ENCODE measurements at regions not wholly inside any gene's neighbourhood (a gene's known extent, or its start where the extent isn't known, plus 50 kb on each side); places are given as distances from the start of the nearest gene placed in this dataset.

DNA sequence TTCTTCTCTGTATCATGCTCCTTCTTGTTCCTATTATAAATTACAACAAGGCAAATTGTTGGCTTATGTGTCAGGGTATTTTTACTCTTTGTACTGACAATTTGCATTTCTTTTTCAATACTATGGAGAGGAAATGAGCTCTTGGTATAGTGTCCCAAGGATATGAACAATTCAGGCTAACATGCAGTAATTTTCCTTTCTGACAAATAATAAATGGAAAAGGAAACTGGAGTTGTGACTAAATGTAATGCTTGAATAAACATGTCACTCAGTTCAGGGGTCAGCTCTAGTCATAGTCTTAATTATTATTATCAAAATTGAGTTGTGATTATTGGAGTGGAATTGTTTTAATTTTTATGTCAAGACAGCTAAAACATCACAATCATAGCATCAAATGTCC lies 256.0 kb upstream of the ZPLD1 start:
- H3K9ac ChIP-seq (ENCODE audit: control insufficient read depth, insufficient read depth, low read length): no peak overlapping the region
- in situ Hi-C loops (cut with MboI) (no loop called here), intact Hi-C loops (cut with micrococcal nuclease; ENCODE audit: unreplicated experiment) (no loop called here)
- RAD21 ChIA-PET (ENCODE audit: unreplicated experiment): interaction anchor here (1.0 to 1.4 kb wide), 4 partner anchors 17 to 180 kb away, joined by 3 to 4 read pairs (median 3); no protein-coding TSS in a partner anchor
- no peaks in the 10 kb centered on the region for H3K27me3 ChIP-seq (replicated peaks in 1 of 2; ENCODE audit: control insufficient read depth in 2 of 2, insufficient read depth in 2 of 2, low read length in 1 of 2)
- no peak for DNase-seq (ENCODE audit: low read depth, low spot score)
- no peaks in the 10 kb centered on the region for H3K79me2 ChIP-seq (ENCODE audit: control insufficient read depth, insufficient read depth, low read length)
- H4K20me1 ChIP-seq (ENCODE audit: control insufficient read depth, insufficient read depth): no peaks in the 10 kb centered on the region
- no peak for ATAC-seq
- no peaks in the 10 kb centered on the region; the same call in 2 of the 3 replicates for H3K9me3 ChIP-seq (replicated peaks; ENCODE audit: control insufficient read depth, insufficient read depth, low read length)
- CTCF ChIA-PET: interaction anchor here (0.8 to 5.2 kb wide), 2 partner anchors 46 to 197 kb away, joined by 3 to 21 read pairs; no protein-coding TSS in a partner anchor
- peak overlapping the region; percentile 11 for H3K4me3 ChIP-seq
- H3K4me1 ChIP-seq (ENCODE audit: control insufficient read depth, insufficient read depth, low read length): peaks cover 14% of the 10 kb centered on the region
- BruUV-seq (replicated peaks): no TSS peak
- SMC1A ChIA-PET (ENCODE audit: uncharacterized antibody, unreplicated experiment): interaction anchor here (0.9 to 2.9 kb wide), 12 partner anchors 10 to 370 kb away, joined by 3 to 9 read pairs (median 4); no protein-coding TSS in a partner anchor
- POLR2A ChIA-PET: no interaction called here
- no peak for TF ChIP-seq NFYA (IDR thresholded peaks at IDR 0.05; ENCODE audit: borderline replicate concordance, low read depth, low read length)
- no peak for TF ChIP-seq DPF2 (IDR thresholded peaks at IDR 0.05)
- TF ChIP-seq, protein P1, sequence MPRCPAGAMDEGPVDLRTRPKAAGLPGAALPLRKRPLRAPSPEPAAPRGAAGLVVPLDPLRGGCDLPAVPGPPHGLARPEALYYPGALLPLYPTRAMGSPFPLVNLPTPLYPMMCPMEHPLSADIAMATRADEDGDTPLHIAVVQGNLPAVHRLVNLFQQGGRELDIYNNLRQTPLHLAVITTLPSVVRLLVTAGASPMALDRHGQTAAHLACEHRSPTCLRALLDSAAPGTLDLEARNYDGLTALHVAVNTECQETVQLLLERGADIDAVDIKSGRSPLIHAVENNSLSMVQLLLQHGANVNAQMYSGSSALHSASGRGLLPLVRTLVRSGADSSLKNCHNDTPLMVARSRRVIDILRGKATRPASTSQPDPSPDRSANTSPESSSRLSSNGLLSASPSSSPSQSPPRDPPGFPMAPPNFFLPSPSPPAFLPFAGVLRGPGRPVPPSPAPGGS (IDR thresholded peaks at IDR 0.05; ENCODE audit: borderline replicate concordance, insufficient read depth, low read depth, low read length, poor library complexity, severe bottlenecking): no peak
- TF ChIP-seq, protein P2, sequence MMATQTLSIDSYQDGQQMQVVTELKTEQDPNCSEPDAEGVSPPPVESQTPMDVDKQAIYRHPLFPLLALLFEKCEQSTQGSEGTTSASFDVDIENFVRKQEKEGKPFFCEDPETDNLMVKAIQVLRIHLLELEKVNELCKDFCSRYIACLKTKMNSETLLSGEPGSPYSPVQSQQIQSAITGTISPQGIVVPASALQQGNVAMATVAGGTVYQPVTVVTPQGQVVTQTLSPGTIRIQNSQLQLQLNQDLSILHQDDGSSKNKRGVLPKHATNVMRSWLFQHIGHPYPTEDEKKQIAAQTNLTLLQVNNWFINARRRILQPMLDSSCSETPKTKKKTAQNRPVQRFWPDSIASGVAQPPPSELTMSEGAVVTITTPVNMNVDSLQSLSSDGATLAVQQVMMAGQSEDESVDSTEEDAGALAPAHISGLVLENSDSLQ (IDR thresholded peaks at IDR 0.05): peak; percentile 51; the same call in 1 of the 2 replicates
- no peak for TF ChIP-seq JUNB (IDR thresholded peaks at IDR 0.05)
- no peak for TF ChIP-seq EED (IDR thresholded peaks at IDR 0.05; ENCODE audit: low read depth)
- H3K27ac ChIP-seq (ENCODE audit: control insufficient read depth, insufficient read depth): peak overlapping the region; percentile 62; the same call in 1 of the 2 replicates
- peak overlapping the region; percentile 59 for H2AFZ ChIP-seq (ENCODE audit: control insufficient read depth, low read depth, low read length)
- no peak for FAIRE-seq
- H3K4me2 ChIP-seq (ENCODE audit: control insufficient read depth, insufficient read depth): peak overlapping the region; percentile 72
- H3K36me3 ChIP-seq (ENCODE audit: control insufficient read depth in 2 of 2, insufficient read depth in 2 of 2, low read length in 1 of 2): no peaks in the 10 kb centered on the region
